ENCODE measurements at regions not wholly inside any gene's neighbourhood (a gene's known extent, or its start where the extent isn't known, plus 50 kb on each side); places are given as distances from the start of the nearest gene placed in this dataset.
A peak's percentile ranks its signal among the peaks of the same experiment; 100 is the strongest.

DNA sequence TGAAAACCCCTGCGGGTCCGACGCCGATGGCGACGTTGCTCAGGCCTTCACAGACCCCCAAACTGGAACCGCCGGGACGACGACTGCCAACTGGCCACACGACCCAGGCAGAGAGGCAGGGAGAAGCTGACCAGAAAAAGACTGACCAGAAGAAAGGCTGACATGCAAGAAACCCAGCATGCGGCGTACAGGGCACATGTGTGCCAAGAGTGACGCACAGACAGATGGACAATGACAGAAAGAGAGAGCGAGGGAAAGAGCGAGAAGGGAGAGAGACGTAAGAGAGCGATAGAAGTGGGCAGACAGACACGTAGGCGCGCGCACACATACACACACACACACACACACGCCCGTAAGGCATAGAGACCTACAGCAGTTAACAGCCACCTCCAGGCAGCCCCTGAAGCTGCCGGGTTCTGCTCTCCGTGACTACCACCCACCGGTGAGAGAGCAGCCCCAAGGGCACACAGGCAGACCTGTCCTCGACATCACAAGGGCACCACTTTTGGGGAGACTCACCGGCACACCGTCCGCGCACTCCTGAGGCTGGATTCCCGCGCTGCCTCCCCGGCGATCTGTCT, 67.2 kb upstream of the ZNF527 start:
- H3K4me1 ChIP-seq: no peaks in the 10 kb centered on the region
- no peaks in the 10 kb centered on the region for H3K27me3 ChIP-seq
- ATAC-seq (peak in 1 of 4 donors; percentile 28), DNase-seq (no peak)
- intact Hi-C loops (cut with DNase I): no loop called here
- 41% methylated on average over 20 of the region's 36 CpGs for WGBS (ENCODE audit: insufficient coverage, low coverage, low lambda C conversion rate, missing lambda C conversion rate)
- no peaks in the 10 kb centered on the region for H3K36me3 ChIP-seq
- peak overlapping the region in 2 of 3 donors; percentile 4 to 7 for H3K4me3 ChIP-seq
- no peak for TF ChIP-seq POLR2A (IDR thresholded peaks at IDR 0.05)
- TF ChIP-seq, protein P1, sequence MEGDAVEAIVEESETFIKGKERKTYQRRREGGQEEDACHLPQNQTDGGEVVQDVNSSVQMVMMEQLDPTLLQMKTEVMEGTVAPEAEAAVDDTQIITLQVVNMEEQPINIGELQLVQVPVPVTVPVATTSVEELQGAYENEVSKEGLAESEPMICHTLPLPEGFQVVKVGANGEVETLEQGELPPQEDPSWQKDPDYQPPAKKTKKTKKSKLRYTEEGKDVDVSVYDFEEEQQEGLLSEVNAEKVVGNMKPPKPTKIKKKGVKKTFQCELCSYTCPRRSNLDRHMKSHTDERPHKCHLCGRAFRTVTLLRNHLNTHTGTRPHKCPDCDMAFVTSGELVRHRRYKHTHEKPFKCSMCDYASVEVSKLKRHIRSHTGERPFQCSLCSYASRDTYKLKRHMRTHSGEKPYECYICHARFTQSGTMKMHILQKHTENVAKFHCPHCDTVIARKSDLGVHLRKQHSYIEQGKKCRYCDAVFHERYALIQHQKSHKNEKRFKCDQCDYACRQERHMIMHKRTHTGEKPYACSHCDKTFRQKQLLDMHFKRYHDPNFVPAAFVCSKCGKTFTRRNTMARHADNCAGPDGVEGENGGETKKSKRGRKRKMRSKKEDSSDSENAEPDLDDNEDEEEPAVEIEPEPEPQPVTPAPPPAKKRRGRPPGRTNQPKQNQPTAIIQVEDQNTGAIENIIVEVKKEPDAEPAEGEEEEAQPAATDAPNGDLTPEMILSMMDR (IDR thresholded peaks at IDR 0.05): no peak
- no peaks in the 10 kb centered on the region for H3K9me3 ChIP-seq
- no peak overlapping the region for H3K27ac ChIP-seq

DNA sequence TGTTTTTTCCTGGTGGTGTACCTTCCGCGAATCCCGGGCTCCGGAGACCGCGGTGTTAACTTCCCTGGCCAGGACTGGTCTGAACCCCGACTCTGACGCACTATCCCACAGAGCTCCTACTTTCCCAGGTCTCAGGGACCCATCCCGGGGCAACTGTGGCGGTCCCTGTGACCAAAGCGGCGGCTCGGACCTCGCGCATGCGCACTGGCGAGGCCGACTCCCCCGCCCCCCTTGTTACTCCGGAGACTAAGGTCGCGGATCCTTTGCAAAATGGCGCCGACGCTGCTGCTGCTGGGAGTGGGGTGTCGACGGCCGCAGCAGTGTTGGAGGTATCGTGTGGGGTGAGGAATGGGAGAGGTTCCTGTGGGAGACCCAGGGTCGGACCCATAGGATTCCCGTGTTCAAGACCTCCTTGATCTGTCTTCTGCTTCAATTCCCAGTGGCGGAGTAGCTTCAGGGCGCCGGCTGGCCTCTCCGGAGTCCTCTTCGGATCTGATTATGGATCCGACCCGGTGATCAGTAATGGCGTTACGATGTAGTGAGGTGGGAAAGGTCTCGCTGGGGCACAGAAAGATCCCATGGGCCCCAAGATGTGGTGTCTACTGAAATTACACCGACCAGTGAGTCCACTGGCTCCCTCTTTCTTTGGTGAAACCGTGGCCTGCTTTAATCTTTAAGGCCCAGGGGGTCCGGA, 66.6 kb upstream of the ZNF527 start:
- peak in 1 of 3 donors; percentile 43 for DNase-seq
- WGBS (ENCODE audit: insufficient coverage, low coverage, low lambda C conversion rate, missing lambda C conversion rate): 8% methylated on average over 16 of the region's 44 CpGs
- TF ChIP-seq, protein P1 (IDR thresholded peaks at IDR 0.05): no peak
- no peak for TF ChIP-seq POLR2A (IDR thresholded peaks at IDR 0.05)
- Histone ChIP-seq H3K36me3 (no peaks in the 10 kb centered on the region), H3K4me1 (no peaks in the 10 kb centered on the region), H3K27me3 (no peaks in the 10 kb centered on the region), H3K27ac (no peak overlapping the region), H3K4me3 (peak overlapping the region in 2 of 3 donors; percentile 4 to 7), H3K9me3 (no peaks in the 10 kb centered on the region)
- intact Hi-C loops (cut with DNase I): no loop called here
- peak in 1 of 4 donors; percentile 38 for ATAC-seq

DNA sequence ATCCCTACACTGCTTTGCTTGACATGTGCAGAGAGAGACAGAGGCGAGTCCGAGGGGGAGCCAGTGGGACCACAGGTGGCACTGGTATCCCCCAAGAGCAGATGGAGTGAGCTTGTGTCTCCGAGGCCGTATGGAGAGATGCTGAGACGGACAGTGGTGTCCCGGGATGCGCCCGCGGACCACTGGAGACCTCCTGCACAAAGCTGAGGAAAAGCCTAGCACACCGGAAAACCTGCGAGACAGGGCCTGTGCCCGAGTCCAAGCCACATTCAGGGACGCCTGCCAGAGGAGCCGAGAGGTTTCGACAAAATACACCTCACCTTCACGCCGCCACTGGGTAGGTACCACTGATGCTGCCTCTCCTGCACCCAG, 66.0 kb upstream of the ZNF527 start:
- Histone ChIP-seq H3K9me3 (no peaks in the 10 kb centered on the region), H3K36me3 (no peaks in the 10 kb centered on the region), H3K27me3 (no peaks in the 10 kb centered on the region), H3K4me3 (no peak overlapping the region), H3K4me1 (no peaks in the 10 kb centered on the region), H3K27ac (no peak overlapping the region)
- ATAC-seq: no peak
- intact Hi-C loops (cut with DNase I): no loop called here
- 92% methylated on average over 11 of the region's 17 CpGs for WGBS (ENCODE audit: insufficient coverage, low coverage, low lambda C conversion rate, missing lambda C conversion rate)
- no peak for TF ChIP-seq POLR2A (IDR thresholded peaks at IDR 0.05)
- TF ChIP-seq, protein P1 (IDR thresholded peaks at IDR 0.05): no peak
- DNase-seq: no peak

DNA sequence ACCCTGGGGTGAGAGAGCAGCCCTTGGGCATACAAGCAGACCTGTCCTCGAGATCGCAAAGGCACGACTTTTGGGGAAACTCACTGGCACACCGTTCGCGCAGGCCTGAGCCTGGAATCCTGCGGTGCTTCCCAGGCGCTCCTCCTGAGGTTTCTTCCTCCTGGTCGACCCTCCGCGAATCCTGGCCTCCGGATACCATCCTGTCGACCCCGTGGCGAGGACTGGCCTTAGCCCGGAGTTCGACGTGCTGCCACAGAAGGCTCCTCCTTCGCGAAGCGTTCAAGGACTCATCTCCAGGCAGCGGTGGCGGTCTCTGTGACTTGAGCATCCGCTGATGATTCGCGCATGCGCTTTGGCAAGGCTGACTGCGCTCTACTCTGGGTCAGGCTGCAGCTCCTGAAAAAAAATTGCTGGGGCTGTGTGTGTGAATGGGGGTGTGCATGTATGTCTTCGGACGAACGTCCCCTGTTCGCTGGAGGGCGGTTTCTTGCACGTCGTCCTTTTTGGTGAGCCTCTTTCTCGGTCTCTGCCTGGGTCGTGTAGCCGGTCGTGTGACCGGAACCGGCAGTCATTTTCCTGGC, 64.4 kb upstream of the ZNF527 start:
- 89% methylated on average over 24 of the region's 41 CpGs for WGBS (ENCODE audit: insufficient coverage, low coverage, low lambda C conversion rate, missing lambda C conversion rate)
- H3K9me3 ChIP-seq: no peaks in the 10 kb centered on the region
- no peak overlapping the region for H3K4me3 ChIP-seq
- no peak for DNase-seq
- no peaks in the 10 kb centered on the region for H3K4me1 ChIP-seq
- TF ChIP-seq, protein P1 (IDR thresholded peaks at IDR 0.05): no peak
- TF ChIP-seq POLR2A (IDR thresholded peaks at IDR 0.05): no peak
- H3K27me3 ChIP-seq: no peaks in the 10 kb centered on the region
- intact Hi-C loops (cut with DNase I): no loop called here
- H3K36me3 ChIP-seq: no peaks in the 10 kb centered on the region
- H3K27ac ChIP-seq: no peak overlapping the region
- no peak for ATAC-seq

Data from right lobe of liver (tissue), 6 donors.